Neural cell (in vitro differentiated cells): ENCODE measurements at regions not wholly inside any gene's neighbourhood (a gene's known extent, or its start where the extent isn't known, plus 50 kb on each side); places are given as distances from the start of the nearest gene placed in this dataset.

ENCODE experiments used
- H2AFZ ChIP-seq: fragments of 200-600, 300-800 bp; sonication (generic), shearing (Covaris generic); 2 replicates; pipeline ENCODE4 v1.6.0; 2014; ENCODE audit warnings: low read depth, mild to moderate bottlenecking, antibody characterized with exemption, low read length, moderate library complexity
- H3F3A ChIP-seq: fragments of 200-600 bp; shearing (Covaris generic); 2 replicates; pipeline ENCODE4 v1.6.1; 2016; ENCODE audit warnings: mild to moderate bottlenecking, moderate library complexity, mixed read lengths, antibody characterized with exemption, low read length; ENCODE audit not compliant: insufficient read depth, poor library complexity, severe bottlenecking
- H3K27ac ChIP-seq: fragments of 200-600, 300-800 bp; sonication (generic), shearing (Covaris generic); 2 replicates; pipeline ENCODE4 v1.5.1; 2014; ENCODE audit warnings: mild to moderate bottlenecking, low read length, moderate library complexity
- H3K27me3 ChIP-seq: fragments of 300-800, 200-600 bp; sonication (generic), shearing (Covaris generic); 2 replicates; pipeline ENCODE4 v1.6.0; 2014; ENCODE audit warnings: mild to moderate bottlenecking, low read depth, low read length, moderate library complexity; ENCODE audit not compliant: insufficient read depth
- H3K36me3 ChIP-seq: fragments of 300-800, 200-600 bp; sonication (generic), shearing (Covaris generic); 2 replicates; pipeline ENCODE4 v1.5.1; 2014; ENCODE audit warnings: mild to moderate bottlenecking, antibody characterized with exemption, low read length, moderate library complexity; ENCODE audit not compliant: insufficient read depth
- H3K4me2 ChIP-seq: fragments of 300-800, 200-600 bp; sonication (generic), shearing (Covaris generic); 2 replicates; pipeline ENCODE4 v1.6.0; 2014; ENCODE audit warnings: mild to moderate bottlenecking, low read length
- H3K4me3 ChIP-seq: fragments of 300-800, 200-600 bp; sonication (generic), shearing (Covaris generic); 2 replicates; pipeline ENCODE4 v1.5.1; 2014; ENCODE audit warnings: mild to moderate bottlenecking, low read length, moderate library complexity
- H3K79me2 ChIP-seq: fragments of 200-600 bp; shearing (Covaris generic); replicated peaks from 2 replicates; pipeline ENCODE4 v1.6.0; 2014; ENCODE audit warnings: mild to moderate bottlenecking, low read length, moderate library complexity; ENCODE audit not compliant: insufficient read depth
- H3K9ac ChIP-seq: fragments of 300-800, 200-600 bp; sonication (generic), shearing (Covaris generic); 2 replicates; pipeline ENCODE4 v1.6.1; 2016; ENCODE audit warnings: mild to moderate bottlenecking, low read length, mixed read lengths
- H3K9me2 ChIP-seq: fragments of 200-600 bp; shearing (Covaris generic); 2 replicates; pipeline ENCODE4 v1.6.1; 2016; ENCODE audit warnings: mild to moderate bottlenecking, low read length, mixed read lengths; ENCODE audit not compliant: insufficient read depth
- H3K9me3 ChIP-seq: fragments of 200-600, 300-800 bp; sonication (generic), shearing (Covaris generic); 2 replicates; pipeline ENCODE4 v1.6.1; 2016; ENCODE audit warnings: mild to moderate bottlenecking, mixed run types, low read length, moderate library complexity, mixed read lengths
- H4K20me1 ChIP-seq: fragments of 200-600 bp; shearing (Covaris generic); 2 replicates; pipeline ENCODE4 v1.6.1; 2016; ENCODE audit warnings: mild to moderate bottlenecking, mixed run types; ENCODE audit not compliant: insufficient read depth
- CTCF ChIP-seq: fragments of 450-650 bp; IDR thresholded peaks from 2 replicates; pipeline ENCODE4 v1.5.1; 2014; ENCODE audit warnings: antibody characterized with exemption, mild to moderate bottlenecking, moderate library complexity; ENCODE audit not compliant: poor library complexity, severe bottlenecking
- EP300 ChIP-seq: fragments of 450-650 bp; conservative IDR thresholded peaks from 2 replicates; pipeline ENCODE4 v1.6.1; 2014; ENCODE audit warnings: antibody characterized with exemption, mild to moderate bottlenecking, moderate library complexity; ENCODE audit not compliant: poor library complexity, severe bottlenecking
- EZH2 ChIP-seq: fragments of 200-600, 300-800 bp; shearing (Covaris generic), sonication (generic); IDR thresholded peaks from 2 replicates; pipeline ENCODE4 v1.6.1; 2014; ENCODE audit warnings: antibody characterized with exemption, low read length, borderline replicate concordance, mild to moderate bottlenecking; ENCODE audit not compliant: insufficient read depth, poor library complexity, severe bottlenecking
- MXI1 ChIP-seq: fragments of 450-650 bp; conservative IDR thresholded peaks from 2 replicates; pipeline ENCODE4 v1.6.1; 2014; ENCODE audit warnings: antibody characterized with exemption, mild to moderate bottlenecking; ENCODE audit not compliant: poor library complexity, severe bottlenecking
- POLR2AphosphoS5 ChIP-seq: IDR thresholded peaks from 2 replicates; pipeline ENCODE4 v1.6.1; 2012
- RAD21 ChIP-seq: fragments of 450-650 bp; conservative IDR thresholded peaks from 2 replicates; pipeline ENCODE4 v1.6.1; 2014; ENCODE audit warnings: antibody characterized with exemption, mild to moderate bottlenecking, moderate library complexity
- SMC3 ChIP-seq: fragments of 450-650 bp; conservative IDR thresholded peaks from 2 replicates; pipeline ENCODE4 v1.6.1; 2014; ENCODE audit warnings: antibody characterized with exemption, mild to moderate bottlenecking, moderate library complexity; ENCODE audit not compliant: poor library complexity
- TAF1 ChIP-seq: IDR thresholded peaks from 2 replicates; pipeline ENCODE4 v1.6.1; 2012; ENCODE audit warnings: low read depth
- TF ChIP-seq, protein P1 (sequence below): IDR thresholded peaks from 2 replicates; pipeline ENCODE4 v1.6.1; 2012; ENCODE audit warnings: borderline replicate concordance

DNA sequence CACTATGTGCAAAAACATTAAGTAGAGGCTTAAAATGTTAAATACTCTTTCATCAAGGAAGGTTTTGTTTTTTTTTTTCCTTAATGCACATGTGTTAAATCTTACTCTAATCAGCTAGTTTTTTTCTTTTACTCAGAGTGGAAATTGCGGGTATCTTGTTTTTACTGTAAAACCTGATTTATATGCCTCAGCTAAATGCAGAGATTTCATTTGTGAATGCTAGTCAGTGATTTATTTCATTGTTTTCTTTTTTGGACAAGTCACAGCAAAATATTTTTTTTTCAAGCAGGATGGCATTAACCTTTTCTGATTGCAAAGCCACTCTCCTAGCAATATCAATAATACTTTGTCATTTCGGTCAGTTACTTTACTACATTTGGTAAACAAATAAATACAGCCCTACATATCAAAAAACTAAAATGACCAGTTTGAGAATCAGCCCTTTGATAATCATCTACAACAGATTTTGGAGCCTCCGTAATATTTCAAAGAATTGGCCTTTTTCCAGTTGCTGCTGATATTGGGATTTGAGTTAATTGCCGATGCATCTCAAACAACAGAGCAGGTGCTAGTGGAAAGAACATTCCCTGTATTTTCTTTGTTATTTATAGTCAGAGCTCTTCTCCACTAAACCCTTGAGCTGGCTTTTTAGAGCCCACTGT, 579.2 kb upstream of the ZNF608 start:
- Histone ChIP-seq H3K4me3 (no peak overlapping the region), H2AFZ (no peak overlapping the region), H3K27ac (no peak overlapping the region), H3F3A (no peaks in the 10 kb centered on the region), H3K9me3 (no peaks in the 10 kb centered on the region), H4K20me1 (no peaks in the 10 kb centered on the region), H3K9me2 (no peaks in the 10 kb centered on the region), H3K27me3 (no peaks in the 10 kb centered on the region), H3K4me2 (no peak overlapping the region), H3K36me3 (no peaks in the 10 kb centered on the region), H3K79me2 (no peaks in the 10 kb centered on the region), H3K9ac (no peak overlapping the region)
- no peak for TF ChIP-seq SMC3
- TF ChIP-seq, protein P1, sequence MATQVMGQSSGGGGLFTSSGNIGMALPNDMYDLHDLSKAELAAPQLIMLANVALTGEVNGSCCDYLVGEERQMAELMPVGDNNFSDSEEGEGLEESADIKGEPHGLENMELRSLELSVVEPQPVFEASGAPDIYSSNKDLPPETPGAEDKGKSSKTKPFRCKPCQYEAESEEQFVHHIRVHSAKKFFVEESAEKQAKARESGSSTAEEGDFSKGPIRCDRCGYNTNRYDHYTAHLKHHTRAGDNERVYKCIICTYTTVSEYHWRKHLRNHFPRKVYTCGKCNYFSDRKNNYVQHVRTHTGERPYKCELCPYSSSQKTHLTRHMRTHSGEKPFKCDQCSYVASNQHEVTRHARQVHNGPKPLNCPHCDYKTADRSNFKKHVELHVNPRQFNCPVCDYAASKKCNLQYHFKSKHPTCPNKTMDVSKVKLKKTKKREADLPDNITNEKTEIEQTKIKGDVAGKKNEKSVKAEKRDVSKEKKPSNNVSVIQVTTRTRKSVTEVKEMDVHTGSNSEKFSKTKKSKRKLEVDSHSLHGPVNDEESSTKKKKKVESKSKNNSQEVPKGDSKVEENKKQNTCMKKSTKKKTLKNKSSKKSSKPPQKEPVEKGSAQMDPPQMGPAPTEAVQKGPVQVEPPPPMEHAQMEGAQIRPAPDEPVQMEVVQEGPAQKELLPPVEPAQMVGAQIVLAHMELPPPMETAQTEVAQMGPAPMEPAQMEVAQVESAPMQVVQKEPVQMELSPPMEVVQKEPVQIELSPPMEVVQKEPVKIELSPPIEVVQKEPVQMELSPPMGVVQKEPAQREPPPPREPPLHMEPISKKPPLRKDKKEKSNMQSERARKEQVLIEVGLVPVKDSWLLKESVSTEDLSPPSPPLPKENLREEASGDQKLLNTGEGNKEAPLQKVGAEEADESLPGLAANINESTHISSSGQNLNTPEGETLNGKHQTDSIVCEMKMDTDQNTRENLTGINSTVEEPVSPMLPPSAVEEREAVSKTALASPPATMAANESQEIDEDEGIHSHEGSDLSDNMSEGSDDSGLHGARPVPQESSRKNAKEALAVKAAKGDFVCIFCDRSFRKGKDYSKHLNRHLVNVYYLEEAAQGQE: no peak
- no peak for TF ChIP-seq EZH2
- TF ChIP-seq MXI1: no peak
- TF ChIP-seq POLR2AphosphoS5: no peak
- TF ChIP-seq TAF1: no peak
- no peak for TF ChIP-seq CTCF
- TF ChIP-seq RAD21: no peak
- TF ChIP-seq EP300: no peak

DNA sequence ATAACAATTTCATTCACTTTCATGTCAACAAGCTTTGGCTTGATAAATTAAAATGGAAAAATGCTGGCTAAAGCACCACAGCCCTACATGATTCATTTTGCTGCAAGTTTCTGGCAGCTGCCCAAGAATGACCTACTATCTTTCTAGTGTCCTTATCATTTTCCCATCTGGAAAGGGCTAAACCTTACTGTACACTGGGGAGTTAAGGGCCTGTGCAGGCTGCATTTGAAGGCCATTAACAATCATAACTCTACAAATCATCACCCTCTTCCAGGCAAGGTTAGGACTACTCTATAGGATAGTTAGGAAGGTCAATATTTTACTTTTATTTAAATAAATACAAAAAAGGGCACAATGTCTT, 579.7 kb upstream of the ZNF608 start:
- H3K9me2 ChIP-seq: no peaks in the 10 kb centered on the region
- no peaks in the 10 kb centered on the region for H4K20me1 ChIP-seq
- no peaks in the 10 kb centered on the region for H3F3A ChIP-seq
- no peak overlapping the region for H3K9ac ChIP-seq
- H3K4me2 ChIP-seq: no peak overlapping the region
- no peak overlapping the region for H3K27ac ChIP-seq
- no peaks in the 10 kb centered on the region for H3K79me2 ChIP-seq
- no peaks in the 10 kb centered on the region for H3K36me3 ChIP-seq
- TF ChIP-seq, protein P1: no peak
- TF ChIP-seq TAF1: no peak
- no peak for TF ChIP-seq CTCF
- TF ChIP-seq EP300: no peak
- no peak for TF ChIP-seq RAD21
- no peak for TF ChIP-seq SMC3
- TF ChIP-seq POLR2AphosphoS5: no peak
- no peak for TF ChIP-seq MXI1
- TF ChIP-seq EZH2: no peak
- no peaks in the 10 kb centered on the region for H3K9me3 ChIP-seq
- no peaks in the 10 kb centered on the region for H3K27me3 ChIP-seq
- H3K4me3 ChIP-seq: no peak overlapping the region
- no peak overlapping the region for H2AFZ ChIP-seq
